ENCODE measurements at regions not wholly inside any gene's neighbourhood (a gene's known extent, or its start where the extent isn't known, plus 50 kb on each side); places are given as distances from the start of the nearest gene placed in this dataset.

DNA sequence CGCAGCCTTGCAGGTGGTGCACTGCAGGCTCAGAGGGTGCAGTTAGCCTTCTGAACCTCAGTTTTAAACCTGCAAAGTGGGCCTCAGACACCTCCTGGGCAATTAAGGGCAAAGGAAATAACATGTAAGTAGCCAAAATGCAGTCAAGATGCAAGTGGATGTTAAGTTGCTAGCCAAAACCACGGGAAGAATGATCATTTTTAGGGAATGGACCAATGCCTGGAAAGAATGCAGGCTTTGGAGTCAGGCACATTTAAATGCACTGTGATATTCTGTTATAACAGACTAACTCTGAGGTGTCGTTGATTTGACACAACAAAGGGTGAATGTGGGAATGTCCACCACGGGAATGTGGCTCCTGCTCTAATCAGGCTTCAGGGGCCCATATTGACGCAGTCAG is 57.9 kb upstream of the PTGFRN start:
- DNase-seq: no peak

DNA sequence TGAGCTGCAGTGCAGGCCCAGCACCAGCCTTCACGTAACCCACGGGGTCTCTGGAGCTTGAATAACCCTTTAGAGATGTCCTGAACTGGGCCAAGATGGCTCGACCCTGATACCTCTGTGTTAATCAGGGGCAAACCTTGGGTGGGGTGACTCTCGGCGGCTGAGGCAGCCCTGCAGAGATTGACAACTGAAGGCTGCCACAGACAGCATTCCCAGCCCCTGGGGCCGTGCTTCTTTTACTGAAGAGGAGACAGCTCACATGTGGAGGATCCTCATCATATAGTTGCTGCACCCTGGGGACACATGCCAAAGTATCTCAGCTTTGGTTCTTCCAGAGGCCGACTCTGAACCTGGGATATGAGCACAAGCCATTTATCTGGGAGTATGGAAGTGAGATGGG is 57.3 kb upstream of the PTGFRN start:
- no peak for DNase-seq

DNA sequence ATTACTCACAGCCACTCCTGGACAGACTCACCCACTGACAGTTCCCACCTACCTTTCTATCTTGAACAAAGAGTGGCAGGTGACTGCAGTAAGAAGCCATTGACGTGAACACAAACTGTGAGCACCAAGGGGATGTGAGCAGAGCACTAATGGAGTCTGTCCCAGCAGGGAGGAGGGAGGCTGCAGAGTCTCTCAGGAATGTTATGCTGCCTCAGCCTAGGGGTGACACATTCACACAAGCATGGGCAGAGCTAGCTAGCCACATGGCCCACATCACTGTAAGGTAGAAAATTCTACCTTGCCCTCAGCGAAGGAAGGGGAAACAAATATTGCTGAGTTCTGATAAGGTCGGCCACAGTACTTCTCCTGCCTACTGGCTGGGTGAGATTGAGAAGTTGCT is 56.8 kb upstream of the PTGFRN start:
- no peak for DNase-seq

DNA sequence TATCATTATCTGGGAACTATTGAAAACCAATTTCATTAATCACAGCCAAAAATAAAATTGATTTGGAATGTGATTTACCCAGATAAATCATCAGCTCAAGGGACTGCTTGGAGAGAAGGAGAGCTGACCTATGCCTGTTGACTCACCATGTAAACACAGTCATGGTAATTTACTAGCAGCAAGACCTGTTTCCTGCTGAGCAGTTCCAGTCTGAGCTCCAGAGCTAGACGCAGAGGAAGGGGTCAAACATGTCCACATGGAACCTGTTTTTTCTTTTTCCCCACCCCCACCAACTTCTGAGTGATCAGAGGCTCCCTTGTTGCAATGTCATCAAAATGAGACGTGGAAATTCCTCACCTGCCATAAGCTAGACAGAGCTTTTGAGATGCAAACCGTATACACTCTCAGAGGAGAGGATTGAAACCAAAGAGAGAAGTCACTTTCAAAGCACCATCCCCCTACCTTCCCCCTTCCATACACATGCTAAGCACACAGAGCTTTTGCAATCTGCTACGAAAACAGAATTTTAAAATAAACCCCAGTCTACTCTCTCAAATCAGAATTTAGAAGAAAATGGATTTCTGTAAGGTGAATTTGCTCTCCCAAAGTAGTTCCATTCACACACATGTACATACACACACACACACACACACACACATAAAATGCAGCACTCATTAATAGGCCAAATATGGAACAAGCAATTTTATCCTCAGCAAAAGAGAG is 55.9 kb upstream of the PTGFRN start:
- DNase-seq: peak; percentile 41

DNA sequence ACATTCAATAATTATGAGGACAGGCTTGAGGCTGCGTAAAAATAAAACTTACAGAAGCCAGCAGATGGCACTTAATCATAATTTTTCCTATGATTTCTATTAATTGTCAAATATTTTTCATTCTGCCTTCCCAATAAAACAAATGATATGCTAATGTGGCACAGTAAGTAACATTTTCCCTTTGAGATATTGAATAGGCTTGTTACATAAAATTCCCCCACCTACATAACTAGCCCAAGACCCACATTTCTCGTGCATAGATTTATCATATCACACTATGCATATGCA is 55.4 kb upstream of the PTGFRN start:
- peak; percentile 6 for DNase-seq

DNA sequence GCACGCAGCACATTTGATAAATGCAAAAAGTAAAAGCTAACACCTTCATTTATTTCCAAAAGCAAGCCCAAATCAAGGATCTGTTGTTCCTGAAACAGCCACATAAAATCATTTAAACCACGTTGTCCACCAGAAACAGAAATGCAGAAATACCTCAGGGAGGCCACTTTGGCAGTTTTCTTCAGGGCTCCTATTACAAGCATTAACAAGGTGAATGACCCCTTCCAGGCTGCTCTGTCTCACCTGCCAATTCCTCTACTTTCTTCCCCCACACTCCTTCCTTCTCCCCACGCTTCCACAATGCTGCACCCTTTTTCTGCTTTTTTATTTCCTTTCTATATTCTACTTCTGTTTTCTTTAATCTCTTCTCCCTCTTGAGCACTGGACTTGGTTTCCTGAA is 55.0 kb upstream of the PTGFRN start:
- DNase-seq: no peak

DNA sequence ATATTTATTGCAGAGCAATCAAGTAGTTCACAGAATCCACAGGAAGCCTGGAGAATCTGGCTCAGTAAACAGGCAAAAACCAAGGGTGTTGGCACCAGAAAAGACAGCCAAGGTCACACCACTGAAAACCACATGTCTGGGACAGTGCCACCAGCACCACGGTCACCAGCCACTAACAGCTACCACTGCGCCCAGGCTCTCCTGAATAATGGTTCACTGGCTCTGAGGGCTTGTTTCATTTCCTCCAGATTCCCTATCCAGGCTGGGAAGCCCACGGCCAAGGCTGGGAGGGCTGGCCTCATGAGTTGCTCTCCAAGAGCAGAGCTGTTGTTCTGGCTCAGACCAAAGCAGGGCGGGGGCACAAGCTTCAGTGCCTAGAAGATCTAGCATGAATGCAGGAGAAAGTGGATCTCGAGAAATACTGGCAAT is 54.5 kb upstream of the PTGFRN start:
- peak; percentile 59 for DNase-seq

DNA sequence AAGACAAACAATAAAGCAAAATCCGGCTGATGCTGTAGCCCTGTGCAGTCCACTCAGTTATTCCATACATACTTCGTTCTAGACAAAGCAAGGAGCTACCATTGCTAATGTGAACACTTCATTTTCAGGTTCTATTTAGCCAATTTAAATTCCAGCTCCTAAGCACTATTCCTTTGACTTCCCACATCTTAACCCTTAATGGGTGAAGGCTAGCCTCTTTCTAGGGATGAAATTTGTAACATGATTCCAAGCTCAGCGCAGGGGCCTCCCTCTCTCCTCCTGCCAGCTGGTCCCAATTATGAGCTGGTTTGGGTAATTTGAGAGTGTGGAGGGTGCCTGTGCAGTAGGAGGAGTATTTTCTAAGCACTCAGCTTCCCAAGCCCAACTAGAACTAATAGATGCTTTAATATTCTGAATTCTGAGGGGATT is 53.9 kb upstream of the PTGFRN start:
- peak; percentile 69 for DNase-seq

DNA sequence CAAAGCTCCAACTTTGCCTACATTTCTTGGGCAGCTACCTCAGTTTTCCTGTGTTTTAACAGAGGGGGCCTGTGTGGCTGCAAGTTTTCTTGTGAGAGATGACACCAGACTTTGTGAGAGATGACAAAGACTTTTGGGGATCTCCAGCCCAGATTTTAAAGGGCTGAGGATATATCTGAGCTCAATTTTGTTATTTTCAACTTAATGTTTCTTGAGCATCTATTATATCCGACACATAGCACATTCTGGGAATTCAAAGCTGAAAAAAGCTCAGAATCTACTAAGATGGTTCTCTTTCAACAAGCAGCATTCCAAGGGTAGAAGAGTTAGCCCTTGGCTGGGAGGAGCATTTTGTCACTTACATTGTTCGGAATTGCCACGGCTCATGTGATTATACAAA is 53.4 kb upstream of the PTGFRN start:
- no peak for DNase-seq

DNA sequence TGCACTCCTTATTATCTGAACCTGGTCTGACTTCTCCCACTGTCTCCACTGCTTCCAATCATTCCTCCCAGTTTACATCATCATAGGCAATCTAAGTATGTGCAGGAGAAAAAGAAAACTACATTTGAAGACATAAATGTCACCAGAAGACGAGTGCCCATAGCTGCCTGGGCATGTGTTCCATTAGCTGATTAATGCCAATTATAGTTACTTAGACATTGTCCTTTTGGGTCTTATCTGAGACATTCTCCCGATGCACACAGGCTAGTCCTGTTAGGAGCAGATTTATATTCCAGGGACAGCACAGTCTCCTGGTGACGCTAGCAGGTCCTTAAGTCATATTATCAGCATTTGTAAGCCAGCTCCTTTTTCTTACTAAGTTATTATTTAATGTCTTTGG is 52.6 kb upstream of the PTGFRN start:
- no peak for DNase-seq
